LNCAP (cell line): ENCODE measurements at regions not wholly inside any gene's neighbourhood (a gene's known extent, or its start where the extent isn't known, plus 50 kb on each side); places are given as distances from the start of the nearest gene placed in this dataset.

Experiments used
- CTCF ChIP-seq: fragments of 450-650 bp; IDR thresholded peaks from 2 replicates; pipeline ENCODE4 v1.5.1; 2017; ENCODE audit warnings: mild to moderate bottlenecking

GRCh38 chr4:18130256-18130655 is 108.7 kb upstream of the LCORL start:
- TF ChIP-seq CTCF = no peak

DNA sequence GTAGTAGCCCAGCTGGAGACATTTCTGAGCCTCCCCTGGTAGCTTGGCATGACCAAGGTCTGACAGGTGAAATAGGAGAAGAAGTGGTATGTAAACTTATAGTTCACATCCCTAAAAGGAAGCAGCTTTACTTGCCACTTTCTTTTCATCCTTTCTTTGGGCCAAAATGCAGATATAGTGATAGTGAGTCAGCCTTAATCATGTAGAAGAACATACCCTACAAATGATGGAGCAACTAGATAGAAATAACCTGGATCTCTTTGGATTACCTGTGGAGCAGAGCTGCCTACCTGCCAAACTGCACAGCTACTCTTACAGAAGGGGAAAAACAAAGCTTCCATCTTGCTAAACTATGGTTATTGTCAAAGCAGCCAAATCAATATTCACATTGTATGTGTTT is 106.7 kb upstream of the LCORL start:
- TF ChIP-seq CTCF = no peak

- no peak for TF ChIP-seq CTCF
Measured at GRCh38 chr4:18127030-18127429, 105.5 kb upstream of the LCORL start.

DNA sequence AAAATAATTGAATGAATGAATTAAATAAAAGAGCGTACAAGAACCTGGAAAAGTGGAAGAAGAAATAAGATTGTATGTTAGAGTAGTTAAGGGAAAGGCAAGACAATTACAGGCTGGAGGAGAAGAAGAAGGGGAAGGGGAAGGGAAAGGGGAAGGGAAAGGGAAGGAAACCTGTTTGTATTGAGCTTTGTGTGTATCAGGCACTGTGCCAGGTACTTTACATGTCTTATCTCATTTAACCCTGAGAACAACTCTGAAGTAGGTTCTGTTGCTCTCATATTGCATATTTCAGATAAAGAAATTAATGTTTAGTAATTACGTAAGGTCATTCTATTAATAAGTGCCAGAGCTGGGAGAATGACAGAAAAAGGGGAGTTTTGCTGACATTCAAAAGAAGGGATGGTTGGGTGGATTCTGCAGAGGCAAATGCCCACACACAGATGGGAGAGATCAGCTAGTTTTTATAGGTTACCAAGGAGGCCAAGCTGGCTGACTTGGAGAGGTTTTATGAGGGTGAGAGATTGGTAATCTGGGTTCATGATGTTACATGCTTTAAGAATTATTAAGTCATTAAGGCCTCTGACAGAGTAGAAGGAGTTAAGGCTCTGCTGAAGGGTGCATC is 92.3 kb upstream of the LCORL start:
- TF ChIP-seq CTCF = no peak

- no peak for TF ChIP-seq CTCF
Measured at GRCh38 chr4:18111081-18111480, 89.5 kb upstream of the LCORL start.

DNA sequence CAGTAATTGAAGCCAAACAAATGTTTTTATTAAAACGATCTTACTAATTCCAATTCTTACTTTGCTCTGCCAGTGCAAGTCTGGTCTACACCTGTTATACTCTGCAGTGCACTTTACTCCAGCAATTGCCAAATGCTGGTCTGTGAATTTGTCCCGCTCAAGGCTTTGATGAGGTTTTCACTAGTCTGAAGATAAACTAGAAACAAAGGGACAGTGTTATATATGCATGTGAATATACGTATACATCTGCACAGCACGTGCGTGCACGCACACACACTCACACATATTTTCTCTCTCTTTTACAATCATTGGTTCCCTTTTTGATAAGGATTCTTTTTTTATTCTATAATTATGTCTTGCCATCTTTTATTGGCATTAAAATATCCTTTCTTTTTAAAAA is 88.5 kb upstream of the LCORL start:
- no peak for TF ChIP-seq CTCF

GRCh38 chr4:18109676-18110075 is 88.1 kb upstream of the LCORL start:
- no peak for TF ChIP-seq CTCF

GRCh38 chr4:18106620-18107019 is 85.1 kb upstream of the LCORL start:
- no peak for TF ChIP-seq CTCF
